Testis (tissue), 2 donors: ENCODE measurements at regions not wholly inside any gene's neighbourhood (a gene's known extent, or its start where the extent isn't known, plus 50 kb on each side); places are given as distances from the start of the nearest gene placed in this dataset.

Experiments
- POLR2A ChIP-seq: fragments of 450-650 bp; IDR thresholded peaks from one replicate; pipeline ENCODE4 v1.6.1; 2017; ENCODE audit warnings: antibody characterized with exemption, mild to moderate bottlenecking, moderate library complexity
- TF ChIP-seq, protein P1 (sequence below), 3 experiments: fragments of 450-650 bp in 2 of 3; fragments of 200-600 bp in 1 of 3; sonication (generic) in 1 of 3; IDR thresholded peaks; one replicate each; pipeline ENCODE4 v1.5.1; 2016 to 2019; ENCODE audit warnings: antibody characterized with exemption in 3 of 3, mild to moderate bottlenecking in 2 of 3, moderate library complexity in 1 of 3

DNA sequence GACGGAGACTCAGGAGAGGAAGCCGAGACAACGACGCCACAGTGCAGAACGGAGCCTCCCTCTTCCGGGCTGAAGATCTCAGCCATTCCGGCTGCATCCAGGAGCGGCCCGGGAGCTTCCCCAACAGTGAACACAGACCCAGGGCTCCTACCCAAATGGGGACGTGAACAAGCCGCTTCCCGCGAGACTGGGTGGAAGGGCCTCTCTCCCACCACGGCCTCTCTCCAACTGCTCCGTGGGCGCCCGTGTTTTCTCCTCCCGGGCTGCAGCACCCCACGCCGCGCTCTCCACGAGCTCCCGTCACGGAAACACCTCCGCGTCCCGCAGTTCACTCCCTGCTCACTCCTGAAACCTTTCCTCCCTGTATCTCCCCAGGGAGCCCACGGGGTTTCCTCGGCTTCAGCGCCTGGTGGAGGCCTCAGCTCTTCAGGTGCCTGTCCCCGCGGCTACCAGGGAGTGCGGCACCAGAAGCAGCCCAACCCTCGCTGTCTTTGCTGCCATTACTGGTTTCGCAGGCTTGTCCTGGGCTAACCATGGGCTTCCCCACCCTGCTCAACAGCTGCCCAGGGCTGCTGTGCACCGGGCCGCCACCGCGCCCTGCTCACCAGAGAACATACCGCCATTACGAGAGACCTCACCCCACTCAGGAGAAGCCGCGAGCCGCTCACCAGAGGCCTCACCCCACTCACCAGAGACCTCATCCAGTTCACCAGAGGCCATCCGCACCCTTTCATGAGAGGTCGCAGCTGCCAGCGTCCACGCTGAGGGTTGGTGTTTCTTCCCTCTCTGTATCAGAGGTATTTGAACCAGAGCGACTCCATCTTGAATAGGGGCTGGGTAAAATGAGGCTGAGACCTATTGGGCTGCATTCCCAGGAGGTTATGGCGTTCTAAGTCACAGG, 922.8 kb downstream of the QKI start:
- TF ChIP-seq POLR2A: no peak
- TF ChIP-seq, protein P1, sequence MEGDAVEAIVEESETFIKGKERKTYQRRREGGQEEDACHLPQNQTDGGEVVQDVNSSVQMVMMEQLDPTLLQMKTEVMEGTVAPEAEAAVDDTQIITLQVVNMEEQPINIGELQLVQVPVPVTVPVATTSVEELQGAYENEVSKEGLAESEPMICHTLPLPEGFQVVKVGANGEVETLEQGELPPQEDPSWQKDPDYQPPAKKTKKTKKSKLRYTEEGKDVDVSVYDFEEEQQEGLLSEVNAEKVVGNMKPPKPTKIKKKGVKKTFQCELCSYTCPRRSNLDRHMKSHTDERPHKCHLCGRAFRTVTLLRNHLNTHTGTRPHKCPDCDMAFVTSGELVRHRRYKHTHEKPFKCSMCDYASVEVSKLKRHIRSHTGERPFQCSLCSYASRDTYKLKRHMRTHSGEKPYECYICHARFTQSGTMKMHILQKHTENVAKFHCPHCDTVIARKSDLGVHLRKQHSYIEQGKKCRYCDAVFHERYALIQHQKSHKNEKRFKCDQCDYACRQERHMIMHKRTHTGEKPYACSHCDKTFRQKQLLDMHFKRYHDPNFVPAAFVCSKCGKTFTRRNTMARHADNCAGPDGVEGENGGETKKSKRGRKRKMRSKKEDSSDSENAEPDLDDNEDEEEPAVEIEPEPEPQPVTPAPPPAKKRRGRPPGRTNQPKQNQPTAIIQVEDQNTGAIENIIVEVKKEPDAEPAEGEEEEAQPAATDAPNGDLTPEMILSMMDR (IDR thresholded peaks at IDR 0.05): no peak
